IMR-90 (cell line): ENCODE measurements at regions not wholly inside any gene's neighbourhood (a gene's known extent, or its start where the extent isn't known, plus 50 kb on each side); places are given as distances from the start of the nearest gene placed in this dataset.

Experiments
- ATAC-seq: fragments of 200-7000 bp; cut with Tn5 transposase; 2 replicates; pipeline ENCODE4 v1.9.1; 2020; ENCODE audit warnings: low read depth, mild to moderate bottlenecking, moderate library complexity
- BruUV-seq: library from RNA; stranded (reverse); fragments of 400-500 nt; replicated peaks from 2 replicates; lab custom pipeline; 2021; lab: Mats Ljungman, UMichigan
- CTCF ChIA-PET: fragments of 300-600 bp; formaldehyde crosslinking; extraction: SDS; loops from one replicate; lab custom pipeline; 2021; ENCODE audit warnings: antibody characterized with exemption; lab: Yijun Ruan, JAX
- POLR2A ChIA-PET: fragments of 300-600 bp; sonication (Branson Sonifier 250); formaldehyde crosslinking; loops from one replicate; lab custom pipeline; 2022; ENCODE audit warnings: antibody characterized with exemption; ENCODE audit not compliant: unreplicated experiment; lab: Charles Lee
- DNase-seq: peaks from one replicate; pipeline ENCODE4 v3.0.0; 2013
- H2AFZ ChIP-seq: replicated peaks from 2 replicates; pipeline ENCODE3; 2013; ENCODE audit warnings: low read length, mild to moderate bottlenecking; ENCODE audit not compliant: poor library complexity
- H2AK5ac ChIP-seq: 2 replicates; pipeline ENCODE4 v1.6.1; 2013; ENCODE audit warnings: low read depth, low read length, inconsistent platforms
- H2AK9ac ChIP-seq: replicated peaks from 2 replicates; pipeline ENCODE3; 2013; ENCODE audit warnings: mild to moderate bottlenecking, low read depth, low read length, moderate library complexity; ENCODE audit not compliant: poor library complexity
- H2BK120ac ChIP-seq: 2 replicates; pipeline ENCODE4 v1.6.1; 2013; ENCODE audit warnings: low read depth, low read length, inconsistent platforms
- H2BK15ac ChIP-seq: 3 replicates; pipeline ENCODE4 v1.6.1; 2013; ENCODE audit warnings: low read depth, low read length, inconsistent platforms
- H2BK20ac ChIP-seq: 2 replicates; pipeline ENCODE4 v1.6.1; 2013; ENCODE audit warnings: low read depth, mild to moderate bottlenecking, inconsistent platforms, low read length, moderate library complexity
- H2BK5ac ChIP-seq: 2 replicates; pipeline ENCODE4 v1.6.1; 2013; ENCODE audit warnings: mild to moderate bottlenecking, low read depth, low read length, inconsistent platforms; ENCODE audit not compliant: poor library complexity, severe bottlenecking
- H3K14ac ChIP-seq: replicated peaks from 2 replicates; pipeline ENCODE4 v1.6.1; 2013; ENCODE audit warnings: low read depth, low read length, inconsistent platforms
- H3K18ac ChIP-seq: 2 replicates; pipeline ENCODE4 v1.6.1; 2013; ENCODE audit warnings: low read depth, low read length, control low read depth
- H3K23ac ChIP-seq: 2 replicates; pipeline ENCODE4 v1.6.1; 2013; ENCODE audit warnings: low read depth, low read length, inconsistent platforms
- H3K27ac ChIP-seq: 2 replicates; pipeline ENCODE4 v1.5.1; 2013; ENCODE audit warnings: mild to moderate bottlenecking, control low read depth, low read length; ENCODE audit not compliant: insufficient read depth
- H3K27me3 ChIP-seq: 2 replicates; pipeline ENCODE4 v1.6.1; 2013; ENCODE audit warnings: low read length; ENCODE audit not compliant: control insufficient read depth, insufficient read depth
- H3K36me3 ChIP-seq: 2 replicates; pipeline ENCODE4 v1.6.1; 2013; ENCODE audit warnings: low read length, mixed read lengths; ENCODE audit not compliant: control insufficient read depth, insufficient read depth
- H3K4ac ChIP-seq: 2 replicates; pipeline ENCODE4 v1.6.1; 2013; ENCODE audit warnings: low read depth, low read length, inconsistent platforms
- H3K4me1 ChIP-seq: 2 replicates; pipeline ENCODE4 v1.6.1; 2013; ENCODE audit warnings: low read length, mixed read lengths; ENCODE audit not compliant: control insufficient read depth, insufficient read depth
- H3K4me2 ChIP-seq: 2 replicates; pipeline ENCODE4 v1.6.1; 2013; ENCODE audit warnings: low read depth, mild to moderate bottlenecking, control low read depth, low read length, moderate library complexity
- H3K4me3 ChIP-seq: 2 replicates; pipeline ENCODE4 v1.5.1; 2013; ENCODE audit warnings: low read depth, mild to moderate bottlenecking, control low read depth, low read length, moderate library complexity; ENCODE audit not compliant: insufficient read depth
- H3K56ac ChIP-seq: 2 replicates; pipeline ENCODE4 v1.6.1; 2013; ENCODE audit warnings: low read length, inconsistent platforms; ENCODE audit not compliant: insufficient read depth; ENCODE audit errors: extremely low read depth
- H3K79me1 ChIP-seq, 2 experiments: 2 replicates each; pipeline ENCODE4 v1.6.1; 2013; ENCODE audit warnings: low read length in 2 of 2, inconsistent platforms in 1 of 2, low read depth in 1 of 2
- H3K9ac ChIP-seq: 2 replicates; pipeline ENCODE4 v1.6.1; 2013; ENCODE audit warnings: low read depth, low read length, control low read depth
- H3K9me1 ChIP-seq: 2 replicates; pipeline ENCODE4 v1.6.1; 2013; ENCODE audit warnings: low read length, inconsistent platforms; ENCODE audit not compliant: insufficient read depth
- H3K9me3 ChIP-seq: 2 replicates; pipeline ENCODE4 v1.6.1; 2013; ENCODE audit warnings: low read length; ENCODE audit not compliant: control insufficient read depth, insufficient read depth
- H4K20me1 ChIP-seq: 2 replicates; pipeline ENCODE4 v1.6.1; 2013; ENCODE audit warnings: low read length, inconsistent platforms; ENCODE audit not compliant: insufficient read depth
- H4K5ac ChIP-seq: 2 replicates; pipeline ENCODE4 v1.6.1; 2013; ENCODE audit warnings: mild to moderate bottlenecking, low read depth, low read length, control low read depth
- H4K8ac ChIP-seq, 2 experiments: 2 replicates each; pipeline ENCODE4 v1.6.1; 2013; ENCODE audit warnings: low read depth in 2 of 2, low read length in 2 of 2, control low read depth in 1 of 2, inconsistent platforms in 1 of 2
- H4K91ac ChIP-seq: 2 replicates; pipeline ENCODE4 v1.6.1; 2013; ENCODE audit warnings: low read depth, low read length, inconsistent platforms; ENCODE audit not compliant: insufficient read depth
- BHLHE40 ChIP-seq: fragments of 150-350 bp; IDR thresholded peaks from 2 replicates; pipeline ENCODE4 v1.6.1; 2016; ENCODE audit warnings: mild to moderate bottlenecking, low read depth, low read length
- CEBPB ChIP-seq: IDR thresholded peaks from 2 replicates; pipeline ENCODE4 v1.6.1; 2012; ENCODE audit warnings: low read depth, low read length, improper control_type of control experiment
- CHD1 ChIP-seq: IDR thresholded peaks from 2 replicates; pipeline ENCODE4 v1.6.1; 2012; ENCODE audit warnings: low read depth, low read length, improper control_type of control experiment
- CTCF ChIP-seq: conservative IDR thresholded peaks from 2 replicates; pipeline ENCODE4 v1.5.1; 2012; ENCODE audit warnings: mild to moderate bottlenecking, low read depth, low read length, improper control_type of control experiment
- FOS ChIP-seq: fragments of 150-350 bp; IDR thresholded peaks from 2 replicates; pipeline ENCODE4 v1.6.1; 2016; ENCODE audit warnings: low read depth, low read length
- MAZ ChIP-seq: IDR thresholded peaks from 2 replicates; pipeline ENCODE4 v1.6.1; 2012; ENCODE audit warnings: low read depth, mild to moderate bottlenecking, low read length, improper control_type of control experiment, moderate library complexity, borderline replicate concordance
- NFE2L2 ChIP-seq: fragments of 150-350 bp; IDR thresholded peaks from 2 replicates; pipeline ENCODE4 v1.6.1; 2016; ENCODE audit warnings: low read depth, mild to moderate bottlenecking, low read length
- SMC3 ChIP-seq: fragments of 150-350 bp; IDR thresholded peaks from 2 replicates; pipeline ENCODE4 v1.6.1; 2016; ENCODE audit warnings: low read depth, mild to moderate bottlenecking, antibody characterized with exemption, low read length, moderate library complexity
- USF2 ChIP-seq: fragments of 150-350 bp; IDR thresholded peaks from 2 replicates; pipeline ENCODE4 v1.6.1; 2017; ENCODE audit warnings: mild to moderate bottlenecking, antibody characterized with exemption, low read length, low read depth
- WGBS, 2 experiments: methylation state at CpG; one replicate each; pipeline versions ENCODE4 v1.1.5 to v1.1.7; 2013; ENCODE audit warnings: missing lambda C conversion rate in 2 of 2; ENCODE audit not compliant: insufficient read length in 1 of 2; ENCODE audit errors: extremely low coverage in 2 of 2; 5-methylcytosine and 5-hydroxymethylcytosine counted together
- dilution Hi-C: fragments of 300-500 bp; cut with HindIII; formaldehyde crosslinking; loops from one replicate; pipeline ENCODE4 v1.14.3; 2018; ENCODE audit warnings: low sequenced_read_pairs; ENCODE audit not compliant: unreplicated experiment
- in situ Hi-C: fragments of 300-500 bp; cut with MboI; formaldehyde crosslinking; loops from 3 replicates; pipeline ENCODE4 v1.14.3; 2019; ENCODE audit warnings: low sequenced_read_pairs, inconsistent platforms, mixed read lengths
- intact Hi-C: fragments of 100-400 bp; cut with micrococcal nuclease; formaldehyde crosslinking; loops from 2 replicates; pipeline ENCODE4 v1.10.0; 2022

DNA sequence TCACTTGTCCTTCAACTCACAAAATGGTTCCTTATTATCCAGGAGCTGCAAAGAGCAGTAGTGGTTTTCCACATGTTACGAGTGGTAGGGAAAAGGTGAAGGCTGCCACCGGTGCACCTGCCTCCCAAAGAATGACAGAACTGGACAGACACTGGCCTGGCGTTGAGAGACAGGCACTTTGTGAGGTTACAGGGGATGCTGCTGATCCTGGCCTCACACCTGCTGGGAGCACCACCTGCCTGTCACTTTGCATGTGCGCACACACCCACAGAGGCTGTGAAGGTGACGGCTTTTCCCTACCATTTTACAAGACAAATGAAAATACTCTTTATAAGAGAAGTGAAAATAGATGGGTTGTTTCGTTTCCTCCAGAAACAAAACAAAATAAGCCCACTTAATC lies 175.3 kb upstream of the B3GAT1 start:
- Histone ChIP-seq H3K9me1 (no peaks in the 10 kb centered on the region), H4K8ac (no peak overlapping the region), H4K91ac (no peak overlapping the region), H2BK15ac (no peak overlapping the region), H4K5ac (no peak overlapping the region), H3K23ac (no peak overlapping the region), H3K18ac (no peak overlapping the region), H3K4me3 (no peak overlapping the region), H2BK20ac (no peak overlapping the region), H3K36me3 (no peaks in the 10 kb centered on the region), H2BK5ac (no peak overlapping the region), H3K9ac (no peak overlapping the region), H3K9me3 (peaks cover 37% of the 10 kb centered on the region), H3K4me1 (no peaks in the 10 kb centered on the region), H3K56ac (no peak overlapping the region), H2AK5ac (no peak overlapping the region), H2AK9ac (no peak overlapping the region), H3K14ac (no peak overlapping the region), H3K4me2 (no peak overlapping the region), H3K27me3 (no peaks in the 10 kb centered on the region), H4K20me1 (no peaks in the 10 kb centered on the region), H3K79me1 (no peaks in the 10 kb centered on the region), H2BK120ac (no peak overlapping the region), H3K27ac (no peak overlapping the region), H3K4ac (no peak overlapping the region), H2AFZ (no peak overlapping the region)
- POLR2A ChIA-PET = no interaction called here
- intact Hi-C loops (no loop called here), in situ Hi-C loops (no loop called here), dilution Hi-C loops (no loop called here)
- ATAC-seq = no peak
- no TSS peak for BruUV-seq
- 50% methylated on average over 2 of the region's 6 CpGs; no CpG with 5 or more reads in 1 of the 2 experiments for WGBS, 2 experiments
- no peak for DNase-seq
- TF ChIP-seq CTCF = no peak
- no peak for TF ChIP-seq SMC3
- no peak for TF ChIP-seq CEBPB
- TF ChIP-seq CHD1 = no peak
- no peak for TF ChIP-seq MAZ
- no peak for TF ChIP-seq USF2
- TF ChIP-seq FOS = no peak
- no peak for TF ChIP-seq BHLHE40
- TF ChIP-seq NFE2L2 = no peak
- CTCF ChIA-PET = no interaction called here
